ENCODE measurements at regions not wholly inside any gene's neighbourhood (a gene's known extent, or its start where the extent isn't known, plus 50 kb on each side); places are given as distances from the start of the nearest gene placed in this dataset.

GRCh38 chr18:37667836-37668235 is 102.2 kb upstream of the CELF4 start:
- no peak for DNase-seq

DNA sequence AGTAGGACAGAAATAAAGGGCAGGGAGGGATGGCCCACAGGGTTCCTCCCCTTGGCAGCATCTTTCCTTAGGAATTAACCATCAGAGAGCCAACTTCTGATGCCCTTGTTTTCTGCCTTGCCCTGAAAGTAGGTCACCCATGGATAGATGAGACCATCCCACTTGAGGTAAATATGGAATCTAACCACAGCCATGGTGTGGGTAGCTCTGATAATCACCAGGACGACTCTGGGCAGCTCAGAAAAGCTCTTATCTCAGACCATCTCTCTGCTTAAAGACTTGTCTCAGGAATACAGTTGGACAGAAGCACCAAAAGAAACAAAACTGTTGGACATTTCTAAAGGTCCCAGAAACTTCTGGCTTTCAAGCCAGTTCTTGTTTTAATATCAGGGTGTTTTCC is 101.4 kb upstream of the CELF4 start:
- no peak for DNase-seq

- DNase-seq, result no peak
Measured at GRCh38 chr18:37666451-37666850, 100.9 kb upstream of the CELF4 start.

- no peak for DNase-seq
Measured at GRCh38 chr18:37665346-37665745, 99.7 kb upstream of the CELF4 start.

DNA sequence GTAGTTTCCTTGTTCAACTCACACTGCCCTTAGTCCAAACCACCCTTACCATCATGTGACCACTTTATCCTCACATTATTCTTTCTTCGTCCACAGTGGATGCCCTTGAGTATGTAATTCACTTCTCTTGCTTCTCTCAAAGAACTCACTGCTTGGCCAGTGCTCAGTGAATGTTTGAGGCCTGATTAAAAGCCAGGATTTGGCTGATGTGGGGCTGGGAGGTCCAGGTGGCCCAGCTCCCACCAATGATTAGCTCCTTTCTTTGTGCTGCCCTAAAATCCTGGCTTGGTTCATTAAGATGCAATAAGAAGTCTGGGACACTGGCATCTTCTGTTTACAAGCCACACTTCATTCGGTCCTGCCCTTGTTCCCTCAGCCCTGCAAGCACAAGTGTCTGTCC is 97.8 kb upstream of the CELF4 start:
- DNase-seq, result no peak

- DNase-seq, result no peak
Measured at GRCh38 chr18:37662546-37663339, 97.1 kb upstream of the CELF4 start.

DNA sequence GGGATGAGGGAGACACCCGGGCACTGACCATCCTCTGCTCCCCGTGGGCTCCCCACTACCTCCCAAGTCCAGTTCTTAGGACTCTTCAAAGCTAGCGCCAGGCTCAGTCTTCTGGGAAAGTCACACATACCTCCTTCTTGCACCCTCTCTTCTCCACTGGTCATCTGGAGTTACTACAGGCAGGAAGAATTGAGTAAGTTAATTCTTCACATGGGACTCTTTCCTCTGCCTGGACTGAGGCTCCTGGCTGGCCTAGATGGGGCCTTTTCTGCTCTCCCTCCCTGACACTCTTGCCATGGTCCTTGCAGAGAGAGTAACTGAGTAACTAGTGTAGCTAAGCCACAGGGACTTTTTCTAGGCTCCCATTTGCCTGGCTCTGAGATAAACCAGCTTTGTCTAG is 96.5 kb upstream of the CELF4 start:
- DNase-seq, result no peak

DNA sequence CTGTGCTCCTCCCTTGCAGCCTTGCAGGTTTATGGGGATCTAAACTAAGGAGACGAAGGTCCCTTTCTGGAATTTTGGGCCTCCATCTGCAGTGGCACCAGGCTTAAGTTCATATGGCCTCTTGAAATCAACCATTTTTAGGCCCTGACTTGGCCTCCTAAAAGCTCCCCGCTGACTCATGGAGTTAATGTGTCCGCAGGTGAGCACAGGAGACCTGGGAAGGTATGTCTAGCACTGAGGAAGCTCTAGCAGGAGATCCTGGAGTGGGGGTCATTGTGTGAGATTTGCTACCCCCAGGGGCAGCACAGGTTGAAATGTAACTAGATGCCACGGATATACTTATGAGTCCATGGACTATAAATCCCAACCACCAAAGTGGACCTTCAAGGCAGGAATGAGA is 95.9 kb upstream of the CELF4 start:
- DNase-seq, result no peak

GRCh38 chr18:37661061-37661460 is 95.5 kb upstream of the CELF4 start:
- no peak for DNase-seq

DNA sequence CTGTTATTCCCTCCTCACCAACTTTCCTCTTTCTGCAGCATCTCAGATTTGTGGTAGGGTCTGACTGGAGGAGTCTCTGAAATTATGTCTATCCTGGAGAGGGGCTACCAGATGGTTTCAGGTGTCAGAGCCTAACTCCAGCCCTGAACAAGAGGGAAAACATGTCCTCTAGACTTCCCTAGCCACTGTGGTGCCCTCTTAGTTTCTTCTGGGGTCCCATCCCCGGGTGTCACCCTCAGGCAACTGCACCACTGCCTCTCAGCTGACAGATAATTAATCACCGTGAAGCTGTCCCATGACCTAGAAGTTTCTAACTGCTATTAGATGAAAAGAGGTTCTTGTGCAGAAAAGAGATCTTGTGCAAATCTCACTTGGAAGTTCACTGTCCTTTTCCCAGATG is 95.1 kb upstream of the CELF4 start:
- no peak for DNase-seq

GRCh38 chr18:37659906-37660305 is 94.3 kb upstream of the CELF4 start:
- no peak for DNase-seq

DNA sequence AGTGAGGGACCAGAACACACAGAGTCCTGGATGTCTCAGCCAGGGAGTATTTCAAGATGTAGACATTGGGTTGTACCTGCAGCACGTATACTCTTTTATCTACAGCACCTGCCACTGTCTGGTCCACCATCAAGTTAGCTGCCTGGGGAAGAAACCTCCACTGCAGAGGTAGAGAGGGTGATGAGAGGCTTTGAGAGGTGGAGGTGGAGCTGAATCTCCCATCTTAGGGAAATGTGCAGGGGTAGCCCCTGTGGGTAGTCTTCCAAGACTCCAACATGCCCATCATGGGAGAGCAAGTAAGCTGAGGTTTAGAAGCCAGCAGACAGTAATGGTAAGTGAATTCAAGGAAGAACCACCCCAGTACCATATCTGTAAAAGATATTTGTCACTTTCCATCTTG is 93.3 kb upstream of the CELF4 start:
- DNase-seq, result no peak

DNA sequence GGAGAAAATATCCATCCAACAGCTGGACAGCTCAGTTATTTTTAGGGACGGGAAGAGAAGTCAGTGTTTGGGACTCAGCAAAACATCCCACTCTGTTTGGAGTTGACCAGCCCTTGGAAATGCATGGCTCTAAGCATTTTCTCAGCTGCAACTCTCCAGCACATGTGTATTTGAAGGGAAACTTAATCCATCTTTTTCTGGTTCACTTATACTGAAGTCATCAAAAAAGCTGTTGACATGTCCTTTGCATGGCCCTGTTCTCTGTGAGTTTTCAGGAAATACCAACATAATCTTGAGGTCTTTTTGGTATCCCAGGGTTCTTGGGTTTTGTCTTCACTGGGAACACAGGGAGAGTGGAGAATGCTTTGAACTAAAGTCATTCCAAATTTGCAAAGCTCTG is 91.9 kb upstream of the CELF4 start:
- no peak for DNase-seq

GRCh38 chr18:37654731-37655369 is 89.3 kb upstream of the CELF4 start:
- DNase-seq, result no peak

DNA sequence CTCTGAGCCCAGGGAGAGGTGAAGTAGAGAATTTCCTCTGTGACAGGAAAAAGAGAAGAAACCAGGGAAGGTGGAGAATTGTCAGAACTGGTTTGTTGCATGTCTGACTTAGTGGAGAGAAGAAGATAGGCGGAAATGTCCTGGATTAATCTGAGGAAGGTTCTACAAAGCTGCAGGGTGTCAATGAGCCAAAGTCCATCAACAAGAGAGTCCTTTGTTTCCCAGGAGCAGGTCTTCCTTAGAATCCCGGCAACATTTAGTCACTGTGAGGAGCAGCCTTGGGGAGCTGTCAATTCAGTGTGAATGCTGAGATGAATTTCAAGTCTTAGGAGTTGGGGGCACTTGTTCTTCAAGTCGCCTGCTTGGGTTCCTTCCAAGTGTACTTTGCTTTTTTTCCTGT is 88.4 kb upstream of the CELF4 start:
- DNase-seq, result no peak

GRCh38 chr18:37653618-37654017 is 88.0 kb upstream of the CELF4 start:
- DNase-seq, result no peak

DNA sequence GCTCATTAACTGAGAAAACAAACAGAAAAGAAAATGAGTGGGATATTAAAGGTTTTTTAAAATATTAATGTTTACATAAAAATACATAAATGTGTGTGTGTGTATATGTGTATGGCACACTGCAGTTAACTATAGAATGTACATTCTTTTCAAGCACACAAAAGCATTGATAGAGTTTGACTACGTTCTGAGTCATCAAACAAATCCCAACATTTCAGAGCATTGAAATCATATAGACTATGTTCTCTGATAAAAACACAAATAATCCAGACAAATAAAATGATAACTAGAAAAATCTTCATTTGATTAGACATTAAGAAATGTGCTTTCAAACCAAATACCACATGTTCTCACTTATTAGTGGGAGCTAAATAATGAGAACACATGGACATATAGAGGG is 84.3 kb upstream of the CELF4 start:
- DNase-seq, result no peak

DNA sequence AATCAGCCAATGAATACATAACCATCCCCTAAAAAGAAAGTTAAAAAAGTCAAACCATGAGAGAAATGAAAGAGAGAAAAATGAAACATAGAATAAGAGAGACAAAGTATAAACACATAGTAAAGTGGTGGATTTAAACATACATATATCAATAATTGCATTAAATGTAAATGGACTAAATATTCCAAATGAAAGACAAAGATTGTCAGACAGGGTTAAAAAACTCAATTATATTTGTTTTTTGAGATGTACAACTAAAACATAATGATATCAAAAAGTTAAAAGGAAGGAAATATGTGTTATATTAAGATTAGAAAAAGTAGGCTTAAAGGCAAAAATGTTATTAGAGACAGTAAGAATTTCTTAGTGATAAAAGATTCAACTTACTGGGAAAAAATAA is 83.8 kb upstream of the CELF4 start:
- DNase-seq, result no peak

GRCh38 chr18:37641573-37641972 is 76.0 kb upstream of the CELF4 start:
- DNase-seq, result no peak

- no peak for DNase-seq
Measured at GRCh38 chr18:37640504-37640903, 74.9 kb upstream of the CELF4 start.

- DNase-seq, result no peak
Measured at GRCh38 chr18:37639846-37640245, 74.2 kb upstream of the CELF4 start.

DNA sequence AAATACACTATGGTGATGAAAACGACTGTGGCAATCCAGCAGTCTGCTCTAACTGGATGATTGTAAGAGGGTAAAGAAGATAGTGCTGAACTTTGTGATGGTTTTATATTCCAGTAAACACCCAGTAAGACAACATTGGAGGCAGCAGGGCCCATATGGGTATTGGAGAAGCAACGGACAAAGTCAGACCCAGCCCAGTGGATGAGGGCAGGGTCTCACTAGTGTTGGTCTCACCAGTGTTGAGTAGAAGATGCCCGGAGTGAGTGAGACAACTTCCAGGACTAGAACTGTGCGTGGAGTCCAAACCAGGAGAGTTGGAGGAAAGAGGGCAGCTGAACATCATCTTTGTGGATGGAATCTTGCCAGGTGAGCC is 71.9 kb upstream of the CELF4 start:
- no peak for DNase-seq

DNA sequence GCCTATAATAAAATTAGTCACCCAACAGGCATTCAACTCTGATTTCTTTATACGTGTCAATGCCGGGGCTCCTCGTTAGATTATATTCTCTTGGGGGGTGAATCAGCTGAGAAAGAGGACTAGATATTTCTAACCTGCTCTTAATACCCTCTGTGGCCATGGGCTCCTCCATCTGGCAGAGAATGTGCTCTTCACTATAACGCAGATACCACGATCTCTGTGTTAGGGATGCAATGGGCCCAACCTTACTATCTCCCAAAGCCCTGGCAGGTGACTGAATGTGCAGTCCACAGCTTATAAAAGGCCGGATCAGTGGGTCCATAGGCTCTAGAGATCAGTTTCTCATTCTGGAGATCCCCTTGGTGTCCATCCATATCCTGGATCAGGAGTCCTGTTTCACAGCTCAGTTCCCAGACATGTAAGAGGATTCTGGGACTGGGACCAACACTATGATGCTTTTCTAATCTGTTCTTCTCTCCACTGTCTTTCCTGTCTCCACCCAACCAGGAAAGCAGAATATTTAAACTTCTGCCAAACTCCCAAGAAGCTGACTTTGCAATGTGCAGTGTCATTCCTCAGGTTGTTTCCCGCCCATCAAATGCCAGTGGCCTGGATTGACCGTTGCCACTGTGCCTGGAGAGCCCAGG is 71.4 kb upstream of the CELF4 start:
- no peak for DNase-seq

- DNase-seq, result no peak
Measured at GRCh38 chr18:37634516-37634915, 68.9 kb upstream of the CELF4 start.

Data from NCI-H1417 (cell line).